ENCODE measurements at regions not wholly inside any gene's neighbourhood (a gene's known extent, or its start where the extent isn't known, plus 50 kb on each side); places are given as distances from the start of the nearest gene placed in this dataset.

DNA sequence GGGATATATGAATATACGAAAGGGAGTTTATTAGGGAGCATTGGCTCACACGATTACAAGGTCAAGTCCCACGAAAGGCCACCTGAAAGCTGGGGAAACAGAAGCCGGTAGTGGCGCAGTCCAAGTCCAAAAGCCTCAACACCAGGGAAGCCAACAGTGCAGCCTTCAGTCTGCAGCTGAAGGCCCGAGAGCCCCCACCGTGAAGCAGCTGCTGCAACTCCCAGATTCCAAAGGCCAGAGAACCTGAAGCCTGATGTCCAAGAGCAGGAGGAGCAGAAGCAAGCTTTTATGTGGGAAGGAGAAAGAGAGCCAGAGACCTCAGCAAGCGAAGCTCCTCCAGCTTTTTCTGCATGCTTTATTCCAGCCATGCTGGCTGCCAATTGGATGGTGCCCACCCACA lies 275.8 kb downstream of the PTTG2 start:
- Histone ChIP-seq H3K9ac (ENCODE audit: insufficient read depth, low read depth, low read length) (no peak overlapping the region), H3K9me3 (ENCODE audit: low read length) (no peaks in the 10 kb centered on the region; the same call in 1 of the 2 replicates), H3K36me3 (replicated peaks in 1 of 2; ENCODE audit: control insufficient read depth in 1 of 2, insufficient read depth in 2 of 2, low read length in 2 of 2) (no peaks in the 10 kb centered on the region), H3K27ac (ENCODE audit: extremely low read length, insufficient read depth, low read length) (no peak overlapping the region), H4K20me1 (ENCODE audit: insufficient read depth, low read length) (no peaks in the 10 kb centered on the region), H3K79me2 (ENCODE audit: insufficient read depth, low read length) (no peaks in the 10 kb centered on the region), H3K4me2 (ENCODE audit: low read depth, low read length) (peak overlapping the region; percentile 50), H3K4me1 (ENCODE audit: insufficient read depth, low read length) (peaks cover 58% of the 10 kb centered on the region), H3K27me3 (ENCODE audit: control insufficient read depth in 1 of 2, insufficient read depth in 2 of 2, low read length in 2 of 2) (no peaks in the 10 kb centered on the region; a peak in 1 of 5 replicates), H2AFZ (ENCODE audit: low read length) (peak overlapping the region; percentile 17), H3K4me3 (replicated peaks in 1 of 3; ENCODE audit: insufficient read depth in 1 of 3, low read depth in 2 of 3, low read length in 3 of 3) (peak overlapping the region in 1 of 3 experiments; percentile 6; a peak in 2 of 6 replicates)
- CTCF ChIA-PET (ENCODE audit: low intra/inter-chr PET ratio, low total read pairs): no interaction called here
- 11% methylated on average over 7 of the region's 8 CpGs for WGBS (ENCODE audit: low lambda C conversion rate)
- no peak for TF ChIP-seq SUZ12 (IDR thresholded peaks at IDR 0.05; ENCODE audit: low read depth, low read length)
- TF ChIP-seq SOX13 (IDR thresholded peaks at IDR 0.05): no peak
- 0 out of 4 replicates have a peak, but pooled peaks of 1 of the 2 experiments have one; percentile 11 for TF ChIP-seq SOX13 (CRISPR knock-in tag; conservative IDR thresholded peaks at IDR 0.05 in 1 of 2, IDR thresholded peaks at IDR 0.05 in 1 of 2)
- 0 out of 2 replicates have a peak, but pooled peaks have one; percentile 34 for TF ChIP-seq ZFX (CRISPR knock-in tag; IDR thresholded peaks at IDR 0.05; ENCODE audit: low read depth)
- TF ChIP-seq, protein P1, sequence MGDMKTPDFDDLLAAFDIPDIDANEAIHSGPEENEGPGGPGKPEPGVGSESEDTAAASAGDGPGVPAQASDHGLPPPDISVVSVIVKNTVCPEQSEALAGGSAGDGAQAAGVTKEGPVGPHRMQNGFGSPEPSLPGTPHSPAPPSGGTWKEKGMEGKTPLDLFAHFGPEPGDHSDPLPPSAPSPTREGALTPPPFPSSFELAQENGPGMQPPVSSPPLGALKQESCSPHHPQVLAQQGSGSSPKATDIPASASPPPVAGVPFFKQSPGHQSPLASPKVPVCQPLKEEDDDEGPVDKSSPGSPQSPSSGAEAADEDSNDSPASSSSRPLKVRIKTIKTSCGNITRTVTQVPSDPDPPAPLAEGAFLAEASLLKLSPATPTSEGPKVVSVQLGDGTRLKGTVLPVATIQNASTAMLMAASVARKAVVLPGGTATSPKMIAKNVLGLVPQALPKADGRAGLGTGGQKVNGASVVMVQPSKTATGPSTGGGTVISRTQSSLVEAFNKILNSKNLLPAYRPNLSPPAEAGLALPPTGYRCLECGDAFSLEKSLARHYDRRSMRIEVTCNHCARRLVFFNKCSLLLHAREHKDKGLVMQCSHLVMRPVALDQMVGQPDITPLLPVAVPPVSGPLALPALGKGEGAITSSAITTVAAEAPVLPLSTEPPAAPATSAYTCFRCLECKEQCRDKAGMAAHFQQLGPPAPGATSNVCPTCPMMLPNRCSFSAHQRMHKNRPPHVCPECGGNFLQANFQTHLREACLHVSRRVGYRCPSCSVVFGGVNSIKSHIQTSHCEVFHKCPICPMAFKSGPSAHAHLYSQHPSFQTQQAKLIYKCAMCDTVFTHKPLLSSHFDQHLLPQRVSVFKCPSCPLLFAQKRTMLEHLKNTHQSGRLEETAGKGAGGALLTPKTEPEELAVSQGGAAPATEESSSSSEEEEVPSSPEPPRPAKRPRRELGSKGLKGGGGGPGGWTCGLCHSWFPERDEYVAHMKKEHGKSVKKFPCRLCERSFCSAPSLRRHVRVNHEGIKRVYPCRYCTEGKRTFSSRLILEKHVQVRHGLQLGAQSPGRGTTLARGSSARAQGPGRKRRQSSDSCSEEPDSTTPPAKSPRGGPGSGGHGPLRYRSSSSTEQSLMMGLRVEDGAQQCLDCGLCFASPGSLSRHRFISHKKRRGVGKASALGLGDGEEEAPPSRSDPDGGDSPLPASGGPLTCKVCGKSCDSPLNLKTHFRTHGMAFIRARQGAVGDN (CRISPR knock-in tag; IDR thresholded peaks at IDR 0.05): peak; percentile 47
- no peak for TF ChIP-seq SKI (IDR thresholded peaks at IDR 0.05; ENCODE audit: partially characterized antibody)
- TF ChIP-seq ZNF292 (CRISPR knock-in tag; IDR thresholded peaks at IDR 0.05; ENCODE audit: borderline replicate concordance, low read depth): 0 out of 2 replicates have a peak, but pooled peaks have one; percentile 24
- intact Hi-C loops (cut with micrococcal nuclease; ENCODE audit: unreplicated experiment) (no loop called here), in situ Hi-C loops (cut with HindIII; ENCODE audit: extremely low pct_ligation_motif_present, low pct_unique_long_range_greater_than_20kb) (no loop called here)
- DNase-seq (ENCODE audit: low spot score): no peak
- BruUV-seq (replicated peaks): no TSS peak
- ATAC-seq: peak; percentile 74
- FAIRE-seq: no peak
- POLR2A ChIA-PET: no interaction called here
